PC-3 (cell line): ENCODE measurements at regions not wholly inside any gene's neighbourhood (a gene's known extent, or its start where the extent isn't known, plus 50 kb on each side); places are given as distances from the start of the nearest gene placed in this dataset.

Experiments used
- ATAC-seq: fragments of 200-7000 bp; cut with Tn5 transposase; 2 replicates; pipeline ENCODE4 v1.9.1; 2020; ENCODE audit warnings: mild to moderate bottlenecking, moderate library complexity
- BruUV-seq: library from RNA; stranded (reverse); fragments of 400-500 nt; replicated peaks from 2 replicates; lab custom pipeline; 2021; lab: Mats Ljungman, UMichigan
- CTCF ChIA-PET: fragments of 300-600 bp; sonication (Branson Sonifier 250); formaldehyde crosslinking; loops from one replicate; lab custom pipeline; 2022; ENCODE audit warnings: antibody characterized with exemption; lab: Charles Lee
- POLR2A ChIA-PET: fragments of 300-600 bp; sonication (Branson Sonifier 250); formaldehyde crosslinking; loops from one replicate; lab custom pipeline; 2022; ENCODE audit warnings: antibody characterized with exemption; ENCODE audit not compliant: unreplicated experiment; lab: Charles Lee
- DNase-seq: peaks from one replicate; pipeline ENCODE4 v3.0.0-alpha.2; 2015
- H2AFZ ChIP-seq: fragments of 300-600 bp; sonication (generic); 2 replicates; pipeline ENCODE4 v1.6.0; 2016; ENCODE audit warnings: antibody characterized with exemption, low read length
- H3F3A ChIP-seq: fragments of 300-600 bp; sonication (generic); one replicate; pipeline ENCODE4 v1.6.0; 2017; ENCODE audit warnings: antibody characterized with exemption, low read length, control low read depth, mild to moderate bottlenecking; ENCODE audit not compliant: unreplicated experiment
- H3K27ac ChIP-seq: fragments of 300-600 bp; sonication (generic); 2 replicates; pipeline ENCODE4 v1.5.1; 2016; ENCODE audit warnings: mild to moderate bottlenecking, low read length
- H3K27me3 ChIP-seq: fragments of 300-600 bp; sonication (generic); 2 replicates; pipeline ENCODE4 v1.6.1; 2016; ENCODE audit warnings: low read length, mixed read lengths
- H3K36me3 ChIP-seq: fragments of 300-600 bp; sonication (generic); 2 replicates; pipeline ENCODE4 v1.6.1; 2016; ENCODE audit warnings: low read depth, mixed run types, low read length, mixed read lengths
- H3K4me1 ChIP-seq: fragments of 300-600 bp; sonication (generic); 2 replicates; pipeline ENCODE4 v1.5.1; 2016; ENCODE audit warnings: low read length; ENCODE audit not compliant: insufficient read depth
- H3K4me2 ChIP-seq: fragments of 300-600 bp; sonication (generic); 2 replicates; pipeline ENCODE4 v1.6.0; 2016; ENCODE audit warnings: low read length
- H3K4me3 ChIP-seq: fragments of 300-600 bp; sonication (generic); 2 replicates; pipeline ENCODE4 v1.5.1; 2016; ENCODE audit warnings: mild to moderate bottlenecking, low read length, mixed read lengths
- H3K79me2 ChIP-seq: fragments of 300-600 bp; sonication (generic); 2 replicates; pipeline ENCODE4 v1.6.1; 2017; ENCODE audit warnings: low read length, mixed read lengths
- H3K9ac ChIP-seq: fragments of 300-600 bp; sonication (generic); 2 replicates; pipeline ENCODE4 v1.6.0; 2016; ENCODE audit warnings: mild to moderate bottlenecking, low read length
- H3K9me2 ChIP-seq: fragments of 300-600 bp; sonication (generic); replicated peaks from 2 replicates; pipeline ENCODE4 v1.6.1; 2016; ENCODE audit warnings: mixed run types, low read length, mixed read lengths
- H3K9me3 ChIP-seq: fragments of 300-600 bp; sonication (generic); 2 replicates; pipeline ENCODE4 v1.6.1; 2016; ENCODE audit warnings: low read length, mixed read lengths
- H4K20me1 ChIP-seq: fragments of 300-600 bp; sonication (generic); 2 replicates; pipeline ENCODE4 v1.6.1; 2016; ENCODE audit warnings: low read length, mixed read lengths
- EZH2 ChIP-seq: fragments of 300-600 bp; sonication (generic); IDR thresholded peaks from one replicate; pipeline ENCODE4 v1.6.1; 2017; ENCODE audit warnings: antibody characterized with exemption, mild to moderate bottlenecking, low read length; ENCODE audit not compliant: unreplicated experiment
- EZH2phosphoT487 ChIP-seq: fragments of 300-600 bp; sonication (generic); IDR thresholded peaks from 2 replicates; pipeline ENCODE4 v1.6.1; 2018; ENCODE audit warnings: mild to moderate bottlenecking, antibody characterized with exemption, low read length, borderline replicate concordance
- intact Hi-C: fragments of 100-400 bp; cut with micrococcal nuclease; formaldehyde crosslinking; loops from 2 replicates; pipeline ENCODE4 v1.9.0; 2023
- TF ChIP-seq, protein P1 (sequence below): fragments of 300-600 bp; sonication (generic); conservative IDR thresholded peaks from 2 replicates; pipeline ENCODE4 v1.5.1; 2017; ENCODE audit warnings: antibody characterized with exemption, low read depth, mild to moderate bottlenecking, low read length

DNA sequence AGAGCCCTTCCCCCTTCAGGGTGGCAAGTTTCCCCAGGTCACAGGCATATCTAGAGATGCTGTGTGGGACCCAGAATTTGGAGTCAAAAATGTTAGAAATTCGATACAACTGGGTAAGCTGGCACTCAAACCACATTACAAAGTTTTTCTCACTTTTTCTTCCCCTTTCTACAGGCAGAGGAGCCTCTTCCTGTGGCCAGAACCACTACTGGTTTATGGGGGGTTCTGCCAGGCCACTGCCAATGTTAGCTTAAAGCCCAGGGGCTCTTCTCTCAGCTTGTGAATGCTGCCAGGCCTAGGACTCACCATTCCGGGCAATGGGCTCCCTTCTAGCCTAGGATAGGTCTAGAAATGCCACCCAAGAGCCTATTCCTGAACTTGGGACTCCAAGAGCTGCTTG, 617.9 kb upstream of the PHF14 start:
- Histone ChIP-seq H2AFZ (no peak overlapping the region), H3K9ac (no peak overlapping the region), H3K27me3 (no peaks in the 10 kb centered on the region), H3K9me3 (0 out of 2 replicates have a peak, but pooled peaks cover 3% of the 10 kb centered on the region), H3K9me2 (no peaks in the 10 kb centered on the region), H3K79me2 (no peaks in the 10 kb centered on the region), H3K36me3 (no peaks in the 10 kb centered on the region), H3F3A (no peaks in the 10 kb centered on the region), H4K20me1 (no peaks in the 10 kb centered on the region), H3K4me3 (no peak overlapping the region), H3K4me2 (no peak overlapping the region), H3K27ac (no peak overlapping the region), H3K4me1 (no peaks in the 10 kb centered on the region)
- ChIA-PET POLR2A (no interaction called here), CTCF (no interaction called here)
- BruUV-seq: no TSS peak
- intact Hi-C loops: no loop called here
- ATAC-seq: no peak
- TF ChIP-seq EZH2phosphoT487: no peak
- no peak for TF ChIP-seq EZH2
- TF ChIP-seq, protein P1, sequence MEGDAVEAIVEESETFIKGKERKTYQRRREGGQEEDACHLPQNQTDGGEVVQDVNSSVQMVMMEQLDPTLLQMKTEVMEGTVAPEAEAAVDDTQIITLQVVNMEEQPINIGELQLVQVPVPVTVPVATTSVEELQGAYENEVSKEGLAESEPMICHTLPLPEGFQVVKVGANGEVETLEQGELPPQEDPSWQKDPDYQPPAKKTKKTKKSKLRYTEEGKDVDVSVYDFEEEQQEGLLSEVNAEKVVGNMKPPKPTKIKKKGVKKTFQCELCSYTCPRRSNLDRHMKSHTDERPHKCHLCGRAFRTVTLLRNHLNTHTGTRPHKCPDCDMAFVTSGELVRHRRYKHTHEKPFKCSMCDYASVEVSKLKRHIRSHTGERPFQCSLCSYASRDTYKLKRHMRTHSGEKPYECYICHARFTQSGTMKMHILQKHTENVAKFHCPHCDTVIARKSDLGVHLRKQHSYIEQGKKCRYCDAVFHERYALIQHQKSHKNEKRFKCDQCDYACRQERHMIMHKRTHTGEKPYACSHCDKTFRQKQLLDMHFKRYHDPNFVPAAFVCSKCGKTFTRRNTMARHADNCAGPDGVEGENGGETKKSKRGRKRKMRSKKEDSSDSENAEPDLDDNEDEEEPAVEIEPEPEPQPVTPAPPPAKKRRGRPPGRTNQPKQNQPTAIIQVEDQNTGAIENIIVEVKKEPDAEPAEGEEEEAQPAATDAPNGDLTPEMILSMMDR: no peak
- DNase-seq: no peak

DNA sequence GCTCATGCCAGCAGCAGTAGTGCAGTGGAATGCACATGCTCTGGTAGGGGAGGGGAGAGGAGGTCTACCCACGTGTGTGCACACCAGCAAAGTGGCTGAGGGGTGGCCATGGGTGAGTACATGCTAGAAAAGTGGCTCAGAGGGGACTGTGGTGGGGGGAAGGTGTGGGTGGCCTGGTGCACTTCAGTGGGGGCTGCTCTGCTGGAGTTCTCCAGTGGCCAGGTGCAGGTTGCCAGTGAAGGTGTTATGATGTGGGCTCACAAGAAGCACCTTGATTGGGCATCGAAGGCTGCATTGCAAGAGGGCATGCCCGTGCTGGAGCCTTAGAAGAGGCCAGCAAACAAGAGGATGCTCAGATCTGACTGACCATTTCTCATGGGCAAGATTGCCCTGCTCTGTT, 613.6 kb upstream of the PHF14 start:
- ChIA-PET POLR2A (no interaction called here), CTCF (no interaction called here)
- H3K27ac ChIP-seq: no peak overlapping the region
- no peak overlapping the region for H3K4me2 ChIP-seq
- TF ChIP-seq EZH2phosphoT487 (no peak), EZH2 (no peak)
- TF ChIP-seq, protein P1: no peak
- no peak overlapping the region for H3K9ac ChIP-seq
- no peaks in the 10 kb centered on the region for H3K36me3 ChIP-seq
- intact Hi-C loops: no loop called here
- H3K27me3 ChIP-seq: no peaks in the 10 kb centered on the region
- H3F3A ChIP-seq: no peaks in the 10 kb centered on the region
- no peak overlapping the region for H3K4me3 ChIP-seq
- BruUV-seq: no TSS peak
- no peaks in the 10 kb centered on the region for H3K9me2 ChIP-seq
- ATAC-seq (no peak), DNase-seq (no peak)
- no peak overlapping the region for H2AFZ ChIP-seq
- no peaks in the 10 kb centered on the region for H4K20me1 ChIP-seq
- H3K4me1 ChIP-seq: no peaks in the 10 kb centered on the region
- no peaks in the 10 kb centered on the region for H3K9me3 ChIP-seq
- no peaks in the 10 kb centered on the region for H3K79me2 ChIP-seq

DNA sequence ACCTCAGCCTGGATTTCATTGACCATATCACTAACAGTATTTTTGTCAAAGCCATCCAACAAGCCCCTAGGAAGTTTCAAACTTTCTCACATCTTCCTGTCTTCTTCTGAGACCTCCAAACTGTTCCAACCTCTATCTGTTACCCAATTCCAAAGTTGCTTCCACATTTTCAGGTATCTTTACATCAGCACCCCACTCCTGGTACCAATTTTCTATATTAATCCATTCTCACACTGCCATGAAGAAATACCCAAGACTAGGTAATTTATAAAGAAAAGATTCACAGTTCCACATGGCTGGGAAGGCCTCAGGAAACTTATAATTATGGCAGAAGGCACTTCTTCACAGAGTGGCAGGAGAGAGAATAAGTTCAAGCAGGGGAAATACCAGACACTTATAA, 571.9 kb upstream of the PHF14 start:
- H3K36me3 ChIP-seq: no peaks in the 10 kb centered on the region
- ChIA-PET POLR2A (no interaction called here), CTCF (no interaction called here)
- H2AFZ ChIP-seq: no peak overlapping the region
- H3F3A ChIP-seq: no peaks in the 10 kb centered on the region
- H3K9ac ChIP-seq: no peak overlapping the region
- no peaks in the 10 kb centered on the region for H3K27me3 ChIP-seq
- 0 out of 2 replicates have a peak, but pooled peaks cover 18% of the 10 kb centered on the region for H3K9me3 ChIP-seq
- H3K9me2 ChIP-seq: no peaks in the 10 kb centered on the region
- TF ChIP-seq EZH2phosphoT487 (no peak), EZH2 (no peak)
- no peak for ATAC-seq
- no peak overlapping the region for H3K4me3 ChIP-seq
- intact Hi-C loops: no loop called here
- H4K20me1 ChIP-seq: no peaks in the 10 kb centered on the region
- no peaks in the 10 kb centered on the region for H3K79me2 ChIP-seq
- no TSS peak for BruUV-seq
- no peak for DNase-seq
- no peaks in the 10 kb centered on the region for H3K4me1 ChIP-seq
- H3K27ac ChIP-seq: no peak overlapping the region
- no peak overlapping the region for H3K4me2 ChIP-seq
